Mesendoderm (in vitro differentiated cells): ENCODE measurements at regions not wholly inside any gene's neighbourhood (a gene's known extent, or its start where the extent isn't known, plus 50 kb on each side); places are given as distances from the start of the nearest gene placed in this dataset.
A peak's percentile ranks its signal among the peaks of the same experiment; 100 is the strongest.
"Not testable (repeated sequence)": the region's sequence is repeated elsewhere in the genome, so short reads cannot be mapped to it uniquely, and the experiment has no call there.

Source experiments
- DNase-seq: peaks from one replicate; pipeline ENCODE4 v3.0.0; 2013
- H2AK5ac ChIP-seq: 2 replicates; pipeline ENCODE4 v1.6.1; 2013; ENCODE audit warnings: low read length, inconsistent platforms
- H2BK120ac ChIP-seq: 2 replicates; pipeline ENCODE4 v1.6.1; 2013; ENCODE audit warnings: low read depth, mild to moderate bottlenecking, low read length, moderate library complexity, mixed read lengths
- H2BK15ac ChIP-seq: replicated peaks from 2 replicates; pipeline ENCODE4 v1.6.1; 2013; ENCODE audit warnings: low read depth, mild to moderate bottlenecking, moderate library complexity
- H2BK5ac ChIP-seq: 2 replicates; pipeline ENCODE4 v1.6.1; 2013; ENCODE audit warnings: low read length, inconsistent platforms
- H3K18ac ChIP-seq: 2 replicates; pipeline ENCODE4 v1.6.1; 2013; ENCODE audit warnings: mild to moderate bottlenecking, low read length, mixed read lengths
- H3K23ac ChIP-seq: one replicate; pipeline ENCODE4 v1.6.1; 2013; ENCODE audit warnings: low read length
- H3K27ac ChIP-seq: 2 replicates; pipeline ENCODE4 v1.5.1; 2013; ENCODE audit warnings: low read depth, mild to moderate bottlenecking, inconsistent platforms, low read length, moderate library complexity
- H3K27me3 ChIP-seq: 2 replicates; pipeline ENCODE4 v1.6.1; 2013; ENCODE audit warnings: low read length, control low read depth, mild to moderate bottlenecking, inconsistent platforms; ENCODE audit not compliant: insufficient read depth, poor library complexity
- H3K36me3 ChIP-seq: 2 replicates; pipeline ENCODE4 v1.6.1; 2013; ENCODE audit warnings: low read length, inconsistent platforms; ENCODE audit not compliant: control insufficient read depth, insufficient read depth
- H3K4ac ChIP-seq: one replicate; pipeline ENCODE4 v1.6.1; 2013; ENCODE audit warnings: low read depth, mild to moderate bottlenecking, low read length, moderate library complexity
- H3K4me1 ChIP-seq: 2 replicates; pipeline ENCODE4 v1.6.1; 2013; ENCODE audit warnings: low read depth, low read length, inconsistent platforms; ENCODE audit not compliant: control insufficient read depth
- H3K4me2 ChIP-seq: 2 replicates; pipeline ENCODE4 v1.6.1; 2013; ENCODE audit warnings: low read length
- H3K4me3 ChIP-seq: 2 replicates; pipeline ENCODE4 v1.5.1; 2013; ENCODE audit warnings: mild to moderate bottlenecking, low read length
- H3K56ac ChIP-seq: one replicate; pipeline ENCODE4 v1.6.1; 2013; ENCODE audit warnings: low read length
- H3K79me1 ChIP-seq: 2 replicates; pipeline ENCODE4 v1.6.1; 2013; ENCODE audit warnings: low read length, inconsistent platforms
- H3K79me2 ChIP-seq: 2 replicates; pipeline ENCODE4 v1.6.1; 2013; ENCODE audit warnings: mild to moderate bottlenecking, low read length; ENCODE audit not compliant: control insufficient read depth, insufficient read depth
- H3K9ac ChIP-seq: 2 replicates; pipeline ENCODE4 v1.6.1; 2013; ENCODE audit warnings: low read length, inconsistent platforms
- H4K5ac ChIP-seq: one replicate; pipeline ENCODE4 v1.6.1; 2013; ENCODE audit warnings: low read length
- H4K8ac ChIP-seq: one replicate; pipeline ENCODE4 v1.6.1; 2013; ENCODE audit warnings: low read depth, mild to moderate bottlenecking, control low read depth, low read length, moderate library complexity
- WGBS: extraction: QIAGEN DNeasy Blood & Tissue Kit; methylation state at CpG from one replicate; pipeline ENCODE4 v1.1.7; 2013; ENCODE audit warnings: low lambda C conversion rate, missing lambda C conversion rate; ENCODE audit not compliant: insufficient coverage; ENCODE audit errors: extremely low coverage; 5-methylcytosine and 5-hydroxymethylcytosine counted together

- not testable (repeated sequence) for H3K18ac ChIP-seq, H3K4me2 ChIP-seq, H3K79me1 ChIP-seq, H4K5ac ChIP-seq, H2BK5ac ChIP-seq, H3K79me2 ChIP-seq, H3K23ac ChIP-seq, H3K56ac ChIP-seq, H3K4me3 ChIP-seq, DNase-seq, H3K27ac ChIP-seq, H3K9ac ChIP-seq, H3K4me1 ChIP-seq, H3K27me3 ChIP-seq, H2AK5ac ChIP-seq, H3K36me3 ChIP-seq, H2BK15ac ChIP-seq, H4K8ac ChIP-seq, H3K4ac ChIP-seq, H2BK120ac ChIP-seq
- no CpG with 5 or more reads among the region's 13 CpGs for WGBS
Measured at GRCh38 chr11:33991136-33991535, 60.4 kb upstream of the CAPRIN1 start.

GRCh38 chr11:33990131-33990530, 61.4 kb upstream of the CAPRIN1 start:
- not testable (repeated sequence) for H3K4me1 ChIP-seq, H4K5ac ChIP-seq, H2BK5ac ChIP-seq, H3K4ac ChIP-seq, H3K23ac ChIP-seq, H2AK5ac ChIP-seq, H4K8ac ChIP-seq, H3K9ac ChIP-seq, H3K27me3 ChIP-seq, H3K56ac ChIP-seq, H3K4me3 ChIP-seq, H3K79me1 ChIP-seq, DNase-seq, H3K36me3 ChIP-seq, H3K18ac ChIP-seq, H2BK15ac ChIP-seq, H2BK120ac ChIP-seq, H3K4me2 ChIP-seq, H3K79me2 ChIP-seq, H3K27ac ChIP-seq
- WGBS, result no CpG with 5 or more reads among the region's 32 CpGs

- Histone ChIP-seq H3K4me1 (no peaks in the 10 kb centered on the region), H3K56ac (no peak overlapping the region), H3K4ac (no peak overlapping the region), H2BK15ac (no peak overlapping the region), H4K5ac (no peak overlapping the region), H2BK120ac (no peak overlapping the region), H3K4me3 (no peak overlapping the region), H3K27ac (no peak overlapping the region), H3K79me1 (no peaks in the 10 kb centered on the region), H3K79me2 (no peaks in the 10 kb centered on the region), H2BK5ac (no peak overlapping the region), H3K18ac (no peak overlapping the region), H3K4me2 (no peak overlapping the region), H4K8ac (no peak overlapping the region), H3K23ac (no peak overlapping the region), H3K36me3 (no peaks in the 10 kb centered on the region), H3K27me3 (no peaks in the 10 kb centered on the region), H3K9ac (no peak overlapping the region), H2AK5ac (no peak overlapping the region)
- WGBS, result no CpG with 5 or more reads among the region's 7 CpGs
- DNase-seq, result peak; percentile 7
Measured at GRCh38 chr11:33989461-33989860, 62.1 kb upstream of the CAPRIN1 start.

- Histone ChIP-seq H3K9ac (no peak overlapping the region), H4K8ac (no peak overlapping the region), H2AK5ac (no peak overlapping the region), H3K27me3 (no peaks in the 10 kb centered on the region), H3K79me1 (no peaks in the 10 kb centered on the region), H3K4me2 (no peak overlapping the region), H3K4ac (no peak overlapping the region), H4K5ac (no peak overlapping the region), H3K56ac (no peak overlapping the region), H3K79me2 (no peaks in the 10 kb centered on the region), H2BK120ac (no peak overlapping the region), H3K23ac (no peak overlapping the region), H2BK15ac (no peak overlapping the region), H3K4me3 (no peak overlapping the region), H3K36me3 (no peaks in the 10 kb centered on the region), H3K4me1 (no peaks in the 10 kb centered on the region), H3K18ac (no peak overlapping the region), H2BK5ac (no peak overlapping the region), H3K27ac (no peak overlapping the region)
- no CpG with 5 or more reads among the region's 7 CpGs for WGBS
- no peak for DNase-seq
Measured at GRCh38 chr11:33988586-33989370, 62.8 kb upstream of the CAPRIN1 start.

- H3K79me2 ChIP-seq, result no peaks in the 10 kb centered on the region
- DNase-seq, result peak; percentile 90
- H2BK120ac ChIP-seq, result no peak overlapping the region
- H3K27me3 ChIP-seq, result no peaks in the 10 kb centered on the region
- H3K23ac ChIP-seq, result no peak overlapping the region
- H4K8ac ChIP-seq, result no peak overlapping the region
- no CpG with 5 or more reads among the region's 12 CpGs for WGBS
- H3K4me3 ChIP-seq, result no peak overlapping the region
- H3K4me1 ChIP-seq, result no peaks in the 10 kb centered on the region
- no peak overlapping the region for H3K4ac ChIP-seq
- H3K4me2 ChIP-seq, result no peak overlapping the region
- no peak overlapping the region for H2BK15ac ChIP-seq
- no peak overlapping the region for H4K5ac ChIP-seq
- H3K79me1 ChIP-seq, result no peaks in the 10 kb centered on the region
- no peak overlapping the region for H3K9ac ChIP-seq
- no peak overlapping the region for H3K18ac ChIP-seq
- H2AK5ac ChIP-seq, result no peak overlapping the region
- no peak overlapping the region for H3K56ac ChIP-seq
- H3K27ac ChIP-seq, result no peak overlapping the region
- H2BK5ac ChIP-seq, result no peak overlapping the region
- no peaks in the 10 kb centered on the region for H3K36me3 ChIP-seq
Measured at GRCh38 chr11:33987975-33988580, 63.5 kb upstream of the CAPRIN1 start.
